Esophagus muscularis mucosa (tissue), 3 donors: ENCODE measurements at regions not wholly inside any gene's neighbourhood (a gene's known extent, or its start where the extent isn't known, plus 50 kb on each side); places are given as distances from the start of the nearest gene placed in this dataset.

Experiments
- CTCF ChIP-seq, 3 experiments: fragments of 200-600 bp in 2 of 3; fragments of 450-650 bp in 1 of 3; sonication (generic) in 2 of 3; IDR thresholded peaks; one replicate each; pipeline ENCODE4 v1.5.1; 2017 to 2019; ENCODE audit warnings: antibody characterized with exemption in 3 of 3, mild to moderate bottlenecking in 2 of 3, moderate library complexity in 1 of 3
- POLR2AphosphoS5 ChIP-seq, 2 donors: sonication (generic); formaldehyde crosslinking; IDR thresholded peaks; one replicate each; pipeline ENCODE4 v1.6.1; 2017; ENCODE audit warnings: antibody characterized with exemption in 2 of 2

- TF ChIP-seq CTCF (IDR thresholded peaks at IDR 0.05) (no peak), POLR2AphosphoS5 (IDR thresholded peaks at IDR 0.05) (no peak)
Observed at GRCh38 chr4:135732448-135732847, 1530.9 kb upstream of the PABPC4L start.
